GM18867 (cell line): ENCODE measurements at regions not wholly inside any gene's neighbourhood (a gene's known extent, or its start where the extent isn't known, plus 50 kb on each side); places are given as distances from the start of the nearest gene placed in this dataset.
"Not testable (repeated sequence)": the region's sequence is repeated elsewhere in the genome, so short reads cannot be mapped to it uniquely, and the experiment has no call there.

Source experiments
- ATAC-seq: cut with Tn5 transposase; IDR thresholded peaks from one replicate; pipeline ENCODE4 v1.9.1; 2021; ENCODE audit warnings: mild to moderate bottlenecking, moderate library complexity; ENCODE audit not compliant: unreplicated experiment

DNA sequence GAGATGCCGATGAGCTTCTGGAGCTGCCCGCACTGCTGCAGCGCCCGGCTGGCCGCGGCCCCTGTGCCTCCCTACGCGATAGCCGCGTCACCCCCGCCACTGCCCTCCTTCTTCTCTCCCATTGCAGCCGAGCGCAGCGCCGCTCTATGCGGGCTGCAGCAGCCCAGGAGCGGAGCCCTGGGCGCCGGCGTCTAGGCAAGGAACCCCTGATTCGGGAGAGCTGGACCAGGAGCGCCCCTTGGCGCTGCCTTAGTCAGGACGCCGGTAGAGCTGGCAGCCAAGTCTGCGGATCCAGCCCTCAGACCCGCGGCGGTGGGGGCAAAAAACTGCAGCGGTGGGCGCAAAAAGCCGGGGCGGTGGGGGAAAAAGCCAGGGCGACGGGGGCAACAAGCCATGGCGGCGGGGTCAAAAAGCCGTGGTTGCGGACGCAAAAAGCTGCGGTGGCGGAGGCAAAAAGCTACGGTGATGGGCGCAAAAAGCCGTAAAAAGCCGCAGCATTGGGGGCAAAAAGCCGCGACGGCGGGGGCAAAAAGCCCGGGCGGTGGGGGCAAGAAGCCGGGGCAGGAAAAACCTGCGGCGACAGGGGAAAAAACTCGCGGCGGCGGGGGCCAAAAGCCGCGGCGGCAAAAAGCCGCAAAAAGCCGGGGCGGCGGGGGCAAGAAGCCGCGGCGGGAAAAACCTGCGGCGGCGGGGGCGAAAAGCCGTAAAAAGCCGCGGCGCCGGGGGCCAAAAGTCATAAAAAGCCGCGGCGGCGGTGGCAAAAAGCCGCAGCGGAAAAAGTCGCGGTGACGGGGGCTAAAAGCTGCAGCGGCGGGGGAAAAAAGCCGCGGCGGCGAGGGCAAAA lies 1668.6 kb downstream of the RPIA start:
- not testable (repeated sequence) for ATAC-seq

DNA sequence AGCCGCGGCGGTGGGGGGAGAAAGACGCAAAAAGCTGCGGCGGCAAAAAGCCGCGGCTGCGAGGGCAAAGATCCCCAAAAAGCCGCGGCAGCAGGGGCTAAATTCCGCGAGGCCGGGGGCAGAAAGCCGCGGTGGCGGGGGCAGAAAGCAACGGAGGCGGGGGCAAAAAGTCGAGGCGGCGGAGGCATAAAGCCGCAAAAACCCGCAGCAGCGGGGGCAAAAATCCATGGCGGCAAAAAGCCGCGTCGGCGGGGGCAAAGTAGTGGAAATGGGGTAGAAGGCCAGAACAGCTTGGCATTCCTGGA lies 1669.2 kb downstream of the RPIA start:
- not testable (repeated sequence) for ATAC-seq
